Epithelial cell of prostate (primary cell): ENCODE measurements at regions not wholly inside any gene's neighbourhood (a gene's known extent, or its start where the extent isn't known, plus 50 kb on each side); places are given as distances from the start of the nearest gene placed in this dataset.

ENCODE experiments used
- DNase-seq: peaks from one replicate; pipeline ENCODE4 v3.0.0-alpha.2; 2011; ENCODE audit warnings: low read depth, low spot score
- H3K27ac ChIP-seq: fragments of 450-650 bp; 2 replicates; pipeline ENCODE4 v1.5.1; 2017; ENCODE audit warnings: mild to moderate bottlenecking

- DNase-seq: no peak
- H3K27ac ChIP-seq: no peak overlapping the region
These were observed 381.2 kb downstream of the SFMBT2 start for GRCh38 chr10:7029672-7030071.

DNA sequence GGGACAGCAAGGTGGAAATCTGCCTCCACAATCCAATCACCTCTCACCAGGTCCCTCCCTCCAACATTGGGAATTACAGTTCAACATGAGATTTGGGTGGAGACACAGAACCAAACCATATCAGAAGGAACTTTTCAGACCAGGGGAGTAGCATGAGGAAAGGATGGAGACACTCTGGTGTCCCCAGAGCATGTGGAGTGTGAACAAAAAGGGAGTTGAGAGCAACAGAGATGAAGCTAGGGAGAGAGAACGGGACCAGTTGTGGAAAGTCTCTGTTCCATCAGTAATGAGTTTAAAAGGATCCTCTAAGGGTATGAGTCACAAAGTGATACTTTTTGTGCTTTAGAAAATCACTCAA lies 382.0 kb downstream of the SFMBT2 start:
- DNase-seq: no peak
- no peak overlapping the region for H3K27ac ChIP-seq

GRCh38 chr10:7027913-7028808 lies 382.7 kb downstream of the SFMBT2 start:
- no peak overlapping the region for H3K27ac ChIP-seq

GRCh38 chr10:7027237-7027912 lies 383.5 kb downstream of the SFMBT2 start:
- H3K27ac ChIP-seq: no peak overlapping the region
- DNase-seq: no peak

More at GRCh38 chr10:7027913-7028808, 382.7 kb downstream of the SFMBT2 start:
- no peak for DNase-seq

DNA sequence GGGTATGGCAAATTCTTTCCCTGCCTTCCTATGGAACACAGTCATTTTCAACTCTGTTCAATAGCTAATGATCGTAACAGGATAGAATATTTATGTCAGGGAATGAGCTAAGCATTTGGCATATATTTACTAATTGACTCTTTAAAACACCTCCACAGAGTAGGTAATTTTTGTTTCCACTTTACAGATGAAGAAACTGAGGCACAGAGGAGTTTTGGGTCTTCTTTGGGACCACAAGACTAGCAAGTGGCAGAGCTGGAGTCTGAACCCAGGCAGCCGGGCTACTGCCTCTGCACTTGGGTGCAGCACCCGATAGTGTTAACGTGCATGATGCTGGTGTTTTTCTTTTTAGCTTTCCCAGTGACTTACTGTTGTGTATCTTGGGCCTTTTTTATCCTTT lies 384.0 kb downstream of the SFMBT2 start:
- H3K27ac ChIP-seq: no peak overlapping the region

GRCh38 chr10:7025296-7025695 lies 385.5 kb downstream of the SFMBT2 start:
- DNase-seq: no peak
- H3K27ac ChIP-seq: no peak overlapping the region

More for the DNA sequence above, 384.0 kb downstream of the SFMBT2 start:
- DNase-seq: no peak

GRCh38 chr10:7015457-7015856 lies 395.4 kb downstream of the SFMBT2 start:
- DNase-seq: peak; percentile 5
- H3K27ac ChIP-seq: no peak overlapping the region

- H3K27ac ChIP-seq: no peak overlapping the region
These were observed 396.1 kb downstream of the SFMBT2 start for GRCh38 chr10:7014721-7015120.

DNA sequence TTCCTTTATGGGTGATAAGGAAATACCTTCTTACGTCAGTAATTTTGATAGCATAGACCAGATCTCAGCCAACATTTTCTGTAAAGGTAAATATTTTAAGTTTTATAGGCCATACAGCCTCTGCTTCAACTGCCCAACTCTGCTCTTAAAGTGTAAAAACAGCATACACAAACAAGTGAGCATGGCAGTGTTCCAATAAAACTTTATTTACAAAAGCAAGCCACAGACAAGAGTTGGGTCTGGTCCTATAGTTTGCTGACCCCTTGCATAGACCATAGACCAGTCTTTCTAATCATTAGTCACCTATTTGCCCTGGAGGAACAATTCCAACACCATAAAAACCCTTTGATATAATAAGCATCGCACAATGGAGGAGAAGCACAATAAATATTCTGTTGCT lies 398.8 kb downstream of the SFMBT2 start:
- H3K27ac ChIP-seq: no peak overlapping the region
- DNase-seq: no peak

More at GRCh38 chr10:7014721-7015120, 396.1 kb downstream of the SFMBT2 start:
- no peak for DNase-seq

GRCh38 chr10:7008645-7009044 lies 402.2 kb downstream of the SFMBT2 start:
- H3K27ac ChIP-seq: no peak overlapping the region
- no peak for DNase-seq

- DNase-seq: no peak
- no peak overlapping the region for H3K27ac ChIP-seq
These were observed 403.1 kb downstream of the SFMBT2 start for GRCh38 chr10:7007600-7008190.

GRCh38 chr10:7006566-7006965 lies 404.3 kb downstream of the SFMBT2 start:
- H3K27ac ChIP-seq: no peak overlapping the region
- no peak for DNase-seq

DNA sequence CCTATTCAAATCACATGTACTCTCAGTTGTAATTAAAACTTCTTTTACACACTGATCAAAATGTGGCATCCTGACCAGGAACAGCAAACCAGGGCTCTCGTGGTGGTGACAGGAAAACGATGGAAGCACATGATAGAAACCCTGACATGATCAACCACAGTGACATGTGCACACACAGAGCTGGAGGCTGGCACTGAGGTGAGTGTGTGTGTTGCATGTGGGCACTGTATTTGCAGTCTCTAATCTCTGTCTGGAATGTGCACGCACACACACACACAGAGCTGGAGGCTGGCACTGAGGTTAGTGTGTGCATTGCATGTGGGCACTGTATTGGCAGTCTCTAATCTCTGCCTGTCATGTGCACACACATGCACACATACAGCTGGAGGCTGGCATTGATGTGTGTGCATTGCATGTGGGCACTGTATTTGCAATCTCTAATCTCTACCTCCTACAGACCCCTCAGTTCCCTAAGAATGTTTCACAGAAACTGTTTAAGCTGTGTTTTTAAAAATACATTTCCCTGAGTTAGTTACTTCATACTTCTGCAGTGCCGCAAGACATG lies 406.9 kb downstream of the SFMBT2 start:
- no peak for DNase-seq
- no peak overlapping the region for H3K27ac ChIP-seq

DNA sequence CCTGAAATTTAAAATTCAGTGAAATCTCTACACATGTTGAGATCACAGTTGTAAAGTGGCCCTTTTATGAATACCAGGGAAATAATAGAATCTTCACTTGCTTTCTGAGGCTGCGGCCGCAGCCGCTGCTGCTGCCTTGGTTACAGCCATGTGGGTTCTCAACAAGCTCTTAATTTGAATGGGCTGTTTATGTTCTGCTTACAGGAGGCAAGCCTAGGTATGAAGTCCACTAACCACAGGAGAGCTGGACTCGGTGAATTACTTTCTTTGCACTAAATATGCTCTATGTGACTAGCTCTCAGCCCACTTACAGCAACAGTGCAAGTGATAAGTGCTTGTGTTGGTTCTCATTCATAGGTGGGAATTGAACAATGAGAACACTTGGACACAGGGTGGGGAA lies 410.8 kb downstream of the SFMBT2 start:
- no peak for DNase-seq
- no peak overlapping the region for H3K27ac ChIP-seq

DNA sequence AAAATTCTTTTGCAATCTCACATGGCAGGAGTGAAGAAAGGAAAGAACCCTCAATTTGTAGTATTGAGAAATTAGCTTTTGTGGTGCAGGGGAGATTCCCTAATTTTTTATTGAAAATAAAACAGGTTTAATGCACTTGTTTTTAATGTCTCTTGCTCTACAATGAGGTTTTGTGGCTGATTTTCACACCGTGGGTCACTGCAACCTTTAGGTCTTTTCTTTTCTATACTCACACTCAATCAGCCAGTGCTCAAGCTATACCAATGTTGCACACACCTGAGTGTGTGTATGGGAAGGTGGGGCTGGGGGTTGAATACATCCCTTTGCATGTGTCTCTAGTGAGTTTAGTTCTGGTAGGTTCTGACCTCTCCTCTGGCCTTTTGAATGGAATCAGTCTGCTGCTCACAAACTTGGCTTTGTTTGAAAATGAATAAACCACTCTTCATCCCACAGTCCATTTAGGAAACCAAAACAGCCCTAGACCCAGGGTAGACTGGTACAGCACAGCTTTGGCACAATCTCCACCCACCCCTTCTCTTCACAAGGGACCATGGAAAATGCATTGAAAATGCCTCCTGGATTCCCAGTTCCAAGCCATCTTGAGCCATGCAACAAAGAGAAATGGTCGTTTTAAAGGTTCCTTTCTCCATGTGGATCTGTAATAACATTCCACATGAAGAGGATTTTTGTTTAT lies 411.5 kb downstream of the SFMBT2 start:
- no peak overlapping the region for H3K27ac ChIP-seq
- DNase-seq: no peak

DNA sequence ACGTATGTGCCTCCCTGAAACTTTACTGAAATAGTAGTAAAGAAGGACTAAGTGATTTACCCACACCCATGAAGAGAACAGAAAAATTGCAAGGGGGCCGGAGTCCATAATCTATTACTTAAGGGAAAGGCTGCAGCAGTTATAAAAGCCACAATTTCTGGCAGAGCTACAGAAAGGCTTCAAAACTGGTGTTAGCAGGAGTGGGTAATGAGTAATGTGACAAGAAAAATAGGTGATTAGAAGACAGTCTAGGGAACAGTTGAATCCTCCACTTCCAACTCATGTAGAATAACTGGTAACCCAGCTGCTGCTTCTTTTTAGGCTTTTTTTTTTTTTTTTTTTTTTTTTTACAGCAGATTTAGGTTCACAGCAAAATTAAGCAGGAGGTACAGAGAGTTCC lies 413.3 kb downstream of the SFMBT2 start:
- DNase-seq: no peak
- H3K27ac ChIP-seq: no peak overlapping the region

GRCh38 chr10:6996431-6996830 lies 414.4 kb downstream of the SFMBT2 start:
- no peak overlapping the region for H3K27ac ChIP-seq
- DNase-seq: no peak

DNA sequence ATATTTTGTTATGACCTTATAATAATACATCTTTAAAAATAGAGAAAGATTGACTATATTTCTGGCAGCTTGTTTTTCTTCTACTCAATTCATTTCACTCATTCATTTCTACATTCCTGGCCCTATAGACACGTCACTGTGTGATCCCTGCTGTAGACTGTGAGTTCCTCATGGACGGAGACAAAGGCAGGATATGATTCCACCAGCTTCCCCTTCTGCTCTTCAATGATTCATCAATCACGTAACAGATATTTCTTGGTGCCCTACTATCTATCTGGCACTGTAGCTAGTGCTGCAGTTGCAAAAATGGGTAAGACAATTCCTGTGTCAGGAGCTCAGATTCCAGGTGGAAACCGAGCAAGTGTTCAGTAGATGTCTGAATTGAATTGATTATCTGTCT lies 415.0 kb downstream of the SFMBT2 start:
- DNase-seq: no peak
- H3K27ac ChIP-seq: no peak overlapping the region

GRCh38 chr10:6995341-6995740 lies 415.3 kb upstream of the PRKCQ start:
- no peak overlapping the region for H3K27ac ChIP-seq
- no peak for DNase-seq

- DNase-seq: no peak
These were observed 410.8 kb upstream of the PRKCQ start for GRCh38 chr10:6990891-6991290.

More at GRCh38 chr10:6990891-6991290, 410.8 kb upstream of the PRKCQ start:
- H3K27ac ChIP-seq: no peak overlapping the region
